22Rv1 (cell line): ENCODE measurements at regions not wholly inside any gene's neighbourhood (a gene's known extent, or its start where the extent isn't known, plus 50 kb on each side); places are given as distances from the start of the nearest gene placed in this dataset.

ENCODE experiments used
- ZFX ChIP-seq: fragments of 450-650 bp; IDR thresholded peaks from 2 replicates; pipeline ENCODE4 v1.6.1; 2017; ENCODE audit warnings: antibody characterized with exemption, borderline replicate concordance
- TF ChIP-seq, protein P1 (sequence below): fragments of 450-650 bp; IDR thresholded peaks from 2 replicates; pipeline ENCODE4 v1.5.1; 2017; ENCODE audit warnings: mild to moderate bottlenecking

DNA sequence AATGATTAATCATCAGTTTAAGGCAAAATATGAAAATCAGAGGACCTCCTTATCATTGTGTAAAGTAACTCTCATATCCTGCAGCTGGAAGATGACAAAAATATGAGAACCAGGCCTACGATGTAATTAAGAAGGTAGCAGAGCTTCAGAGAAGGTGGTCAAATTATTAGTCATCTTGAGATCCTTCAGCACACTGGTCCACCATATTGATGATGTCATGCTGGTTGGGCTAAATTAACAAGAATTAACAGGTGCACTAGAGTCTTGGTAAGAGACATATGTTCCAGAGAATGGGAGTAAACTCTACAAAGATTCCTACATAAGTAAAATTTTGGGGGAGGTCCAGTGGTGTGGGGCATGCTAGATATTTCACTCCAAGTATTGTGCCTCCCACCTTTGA is 112.8 kb downstream of the OTOR start:
- TF ChIP-seq, protein P1, sequence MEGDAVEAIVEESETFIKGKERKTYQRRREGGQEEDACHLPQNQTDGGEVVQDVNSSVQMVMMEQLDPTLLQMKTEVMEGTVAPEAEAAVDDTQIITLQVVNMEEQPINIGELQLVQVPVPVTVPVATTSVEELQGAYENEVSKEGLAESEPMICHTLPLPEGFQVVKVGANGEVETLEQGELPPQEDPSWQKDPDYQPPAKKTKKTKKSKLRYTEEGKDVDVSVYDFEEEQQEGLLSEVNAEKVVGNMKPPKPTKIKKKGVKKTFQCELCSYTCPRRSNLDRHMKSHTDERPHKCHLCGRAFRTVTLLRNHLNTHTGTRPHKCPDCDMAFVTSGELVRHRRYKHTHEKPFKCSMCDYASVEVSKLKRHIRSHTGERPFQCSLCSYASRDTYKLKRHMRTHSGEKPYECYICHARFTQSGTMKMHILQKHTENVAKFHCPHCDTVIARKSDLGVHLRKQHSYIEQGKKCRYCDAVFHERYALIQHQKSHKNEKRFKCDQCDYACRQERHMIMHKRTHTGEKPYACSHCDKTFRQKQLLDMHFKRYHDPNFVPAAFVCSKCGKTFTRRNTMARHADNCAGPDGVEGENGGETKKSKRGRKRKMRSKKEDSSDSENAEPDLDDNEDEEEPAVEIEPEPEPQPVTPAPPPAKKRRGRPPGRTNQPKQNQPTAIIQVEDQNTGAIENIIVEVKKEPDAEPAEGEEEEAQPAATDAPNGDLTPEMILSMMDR: no peak
- no peak for TF ChIP-seq ZFX
